ENCODE measurements at regions not wholly inside any gene's neighbourhood (a gene's known extent, or its start where the extent isn't known, plus 50 kb on each side); places are given as distances from the start of the nearest gene placed in this dataset.

DNA sequence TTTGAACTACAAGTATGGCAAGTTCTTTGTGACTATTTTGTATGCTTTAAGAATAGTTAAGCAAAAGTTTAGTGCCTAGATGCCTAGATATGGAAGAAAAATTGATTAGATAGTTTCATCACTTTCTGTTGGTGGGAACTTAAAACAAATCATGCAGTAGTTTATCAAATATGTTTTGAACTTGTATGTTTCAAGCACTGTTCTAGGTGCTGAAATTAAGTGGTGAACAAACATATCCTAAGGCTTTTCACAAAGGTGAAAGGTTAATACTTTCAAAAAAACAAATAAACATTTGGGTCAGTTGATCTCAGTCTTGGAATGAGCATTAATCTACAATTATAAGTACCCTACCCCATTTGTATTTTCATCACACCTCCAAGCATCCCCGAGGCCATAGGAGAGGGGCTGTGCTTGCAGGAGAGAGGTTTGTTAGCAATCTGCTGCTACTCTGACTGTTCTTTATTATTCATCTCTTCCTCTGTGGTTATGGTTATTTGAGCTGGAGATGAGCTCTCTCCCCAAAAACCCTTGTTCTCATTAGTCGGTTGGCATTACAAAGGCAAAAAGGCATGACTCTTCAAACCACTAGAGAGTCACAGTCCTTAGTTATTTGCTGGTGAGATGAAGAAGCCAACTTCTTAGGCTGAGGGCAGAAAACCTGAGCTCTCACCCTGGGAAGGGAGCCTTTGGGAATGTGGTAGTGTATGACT is 103.9 kb upstream of the FHL2 start:
- H3K27me3 ChIP-seq (ENCODE audit: insufficient read depth, insufficient read length), result no peaks in the 10 kb centered on the region
- no peaks in the 10 kb centered on the region for H3K36me3 ChIP-seq (ENCODE audit: insufficient read depth, insufficient read length, low read length)
- no peaks in the 10 kb centered on the region for H3K9me3 ChIP-seq (ENCODE audit: insufficient read depth, low read length)
- H3K9ac ChIP-seq (ENCODE audit: insufficient read length, low read depth), result no peak overlapping the region
- no peaks in the 10 kb centered on the region for H3K4me1 ChIP-seq (ENCODE audit: insufficient read depth, insufficient read length)
- H3K4me3 ChIP-seq (ENCODE audit: insufficient read length, low read depth), result no peak overlapping the region
- TF ChIP-seq YY1 (IDR thresholded peaks at IDR 0.05; ENCODE audit: insufficient read depth, insufficient read length), result no peak
- TF ChIP-seq SUZ12 (IDR thresholded peaks at IDR 0.05; ENCODE audit: extremely low read depth, insufficient read depth, insufficient read length), result no peak
- TF ChIP-seq ZNF274 (IDR thresholded peaks at IDR 0.05; ENCODE audit: low read depth, low read length), result no peak
- DNase-seq (ENCODE audit: low read depth, low spot score), result peak; percentile 40

GRCh38 chr2:105498281-105498846 is 99.5 kb upstream of the FHL2 start:
- Histone ChIP-seq H3K4me1 (ENCODE audit: insufficient read depth, insufficient read length) (no peaks in the 10 kb centered on the region), H3K9ac (ENCODE audit: insufficient read length, low read depth) (no peak overlapping the region), H3K36me3 (ENCODE audit: insufficient read depth, insufficient read length, low read length) (no peaks in the 10 kb centered on the region), H3K27me3 (ENCODE audit: insufficient read depth, insufficient read length) (no peaks in the 10 kb centered on the region), H3K4me3 (ENCODE audit: insufficient read length, low read depth) (no peak overlapping the region), H3K9me3 (ENCODE audit: insufficient read depth, low read length) (no peaks in the 10 kb centered on the region)
- no peak for DNase-seq (ENCODE audit: low read depth, low spot score)
- TF ChIP-seq YY1 (IDR thresholded peaks at IDR 0.05; ENCODE audit: insufficient read depth, insufficient read length), result no peak

- no peak for TF ChIP-seq YY1 (IDR thresholded peaks at IDR 0.05; ENCODE audit: insufficient read depth, insufficient read length)
- no peak for TF ChIP-seq SUZ12 (IDR thresholded peaks at IDR 0.05; ENCODE audit: extremely low read depth, insufficient read depth, insufficient read length)
- no peak for TF ChIP-seq ZNF274 (IDR thresholded peaks at IDR 0.05; ENCODE audit: low read depth, low read length)
- no peak overlapping the region for H3K4me3 ChIP-seq (ENCODE audit: insufficient read length, low read depth)
- H3K9ac ChIP-seq (ENCODE audit: insufficient read length, low read depth), result no peak overlapping the region
- H3K4me1 ChIP-seq (ENCODE audit: insufficient read depth, insufficient read length), result no peaks in the 10 kb centered on the region
- H3K36me3 ChIP-seq (ENCODE audit: insufficient read depth, insufficient read length, low read length), result no peaks in the 10 kb centered on the region
- no peaks in the 10 kb centered on the region for H3K9me3 ChIP-seq (ENCODE audit: insufficient read depth, low read length)
- H3K27me3 ChIP-seq (ENCODE audit: insufficient read depth, insufficient read length), result no peaks in the 10 kb centered on the region
- DNase-seq (ENCODE audit: low read depth, low spot score), result no peak
These were observed 98.2 kb upstream of the FHL2 start for GRCh38 chr2:105497094-105497493.

DNA sequence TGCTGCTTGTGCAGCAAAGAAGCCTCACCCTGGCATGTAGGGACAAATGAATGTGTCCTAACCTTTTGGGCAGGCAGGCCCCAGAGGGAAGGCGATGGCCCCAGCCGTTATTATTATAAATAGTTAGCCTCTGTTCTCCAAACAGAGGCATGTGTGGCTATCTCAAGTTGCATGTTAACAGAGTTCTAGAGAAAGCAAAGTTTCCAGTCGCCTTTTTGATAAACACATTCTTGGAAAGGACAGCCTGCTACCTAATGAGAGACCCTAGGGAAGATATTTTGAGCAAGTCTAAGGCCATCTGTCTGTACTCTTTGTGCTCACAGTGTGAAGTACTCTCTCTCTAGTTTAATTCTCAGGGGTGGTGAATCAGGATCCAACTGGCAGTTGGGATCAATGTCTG is 97.4 kb upstream of the FHL2 start:
- no peak for TF ChIP-seq ZNF274 (IDR thresholded peaks at IDR 0.05; ENCODE audit: low read depth, low read length)
- no peak for TF ChIP-seq YY1 (IDR thresholded peaks at IDR 0.05; ENCODE audit: insufficient read depth, insufficient read length)
- no peak for TF ChIP-seq SUZ12 (IDR thresholded peaks at IDR 0.05; ENCODE audit: extremely low read depth, insufficient read depth, insufficient read length)
- no peaks in the 10 kb centered on the region for H3K27me3 ChIP-seq (ENCODE audit: insufficient read depth, insufficient read length)
- H3K9me3 ChIP-seq (ENCODE audit: insufficient read depth, low read length), result no peaks in the 10 kb centered on the region
- no peak for DNase-seq (ENCODE audit: low read depth, low spot score)
- no peaks in the 10 kb centered on the region for H3K36me3 ChIP-seq (ENCODE audit: insufficient read depth, insufficient read length, low read length)
- no peak overlapping the region for H3K9ac ChIP-seq (ENCODE audit: insufficient read length, low read depth)
- no peak overlapping the region for H3K4me3 ChIP-seq (ENCODE audit: insufficient read length, low read depth)
- no peaks in the 10 kb centered on the region for H3K4me1 ChIP-seq (ENCODE audit: insufficient read depth, insufficient read length)

DNA sequence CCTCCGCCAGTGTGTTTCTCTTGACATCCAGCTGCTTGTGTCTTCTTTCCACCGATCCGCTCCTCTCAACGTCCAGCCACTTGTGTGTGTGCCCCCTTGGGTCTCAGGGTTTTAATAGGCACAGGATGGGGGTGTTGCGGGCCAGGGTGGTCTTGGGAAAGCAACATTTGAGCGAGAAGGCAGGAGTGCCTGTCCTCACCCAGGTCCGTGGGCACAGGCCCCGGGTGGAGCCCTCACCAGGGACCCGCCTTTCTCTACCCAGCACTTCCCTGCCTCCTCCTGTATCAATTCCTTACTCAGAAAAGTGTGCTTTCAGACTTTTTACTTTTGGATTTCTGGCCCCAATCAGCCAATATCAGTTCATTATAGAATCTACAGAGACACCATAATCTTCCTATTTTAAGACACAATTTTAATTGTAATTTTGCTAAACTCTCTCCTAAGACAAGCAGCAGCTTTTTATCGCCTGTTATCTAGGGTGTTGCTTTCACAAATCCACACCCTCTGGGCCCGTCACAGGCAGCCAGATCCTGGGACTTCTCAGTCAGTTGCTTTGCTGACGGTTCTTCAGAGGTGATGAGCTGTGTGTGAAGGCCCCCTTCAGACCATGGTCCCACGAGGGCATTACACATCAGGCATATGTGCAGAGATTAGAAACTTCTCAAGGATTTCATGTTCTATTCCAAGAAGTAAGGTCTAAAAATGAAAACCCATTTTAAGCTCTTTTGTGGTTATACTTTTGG is 96.0 kb upstream of the FHL2 start:
- Histone ChIP-seq H3K9me3 (ENCODE audit: insufficient read depth, low read length) (no peaks in the 10 kb centered on the region), H3K27me3 (ENCODE audit: insufficient read depth, insufficient read length) (no peaks in the 10 kb centered on the region), H3K9ac (ENCODE audit: insufficient read length, low read depth) (no peak overlapping the region), H3K36me3 (ENCODE audit: insufficient read depth, insufficient read length, low read length) (no peaks in the 10 kb centered on the region), H3K4me1 (ENCODE audit: insufficient read depth, insufficient read length) (no peaks in the 10 kb centered on the region), H3K4me3 (ENCODE audit: insufficient read length, low read depth) (no peak overlapping the region)
- TF ChIP-seq ZNF274 (IDR thresholded peaks at IDR 0.05; ENCODE audit: low read depth, low read length), result no peak
- no peak for TF ChIP-seq YY1 (IDR thresholded peaks at IDR 0.05; ENCODE audit: insufficient read depth, insufficient read length)
- TF ChIP-seq SUZ12 (IDR thresholded peaks at IDR 0.05; ENCODE audit: extremely low read depth, insufficient read depth, insufficient read length), result no peak
- no peak for DNase-seq (ENCODE audit: low read depth, low spot score)

DNA sequence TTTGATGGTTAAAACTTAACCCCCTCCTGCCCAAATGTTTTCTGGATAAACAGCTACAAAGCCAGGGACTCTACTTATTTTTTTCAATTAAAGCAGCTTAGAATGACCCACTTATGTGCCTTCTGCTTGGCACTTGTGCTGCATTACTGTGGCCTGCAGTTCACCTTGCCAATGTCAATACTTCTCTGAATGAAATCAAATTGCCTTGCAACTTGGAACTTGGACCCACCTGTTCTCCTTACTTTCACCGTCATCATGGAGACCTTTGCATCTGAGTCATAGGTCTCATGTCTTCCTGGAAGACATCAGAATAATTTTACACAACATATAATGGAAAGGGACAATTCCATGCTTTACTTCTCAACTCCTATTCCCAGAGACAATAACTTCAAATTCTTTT is 92.1 kb upstream of the FHL2 start:
- H3K4me3 ChIP-seq (ENCODE audit: insufficient read length, low read depth), result no peak overlapping the region
- H3K4me1 ChIP-seq (ENCODE audit: insufficient read depth, insufficient read length), result no peaks in the 10 kb centered on the region
- no peak overlapping the region for H3K9ac ChIP-seq (ENCODE audit: insufficient read length, low read depth)
- no peaks in the 10 kb centered on the region for H3K9me3 ChIP-seq (ENCODE audit: insufficient read depth, low read length)
- H3K36me3 ChIP-seq (ENCODE audit: insufficient read depth, insufficient read length, low read length), result no peaks in the 10 kb centered on the region
- no peaks in the 10 kb centered on the region for H3K27me3 ChIP-seq (ENCODE audit: insufficient read depth, insufficient read length)
- TF ChIP-seq YY1 (IDR thresholded peaks at IDR 0.05; ENCODE audit: insufficient read depth, insufficient read length) (no peak), SUZ12 (IDR thresholded peaks at IDR 0.05; ENCODE audit: extremely low read depth, insufficient read depth, insufficient read length) (no peak), ZNF274 (IDR thresholded peaks at IDR 0.05; ENCODE audit: low read depth, low read length) (no peak)
- DNase-seq (ENCODE audit: low read depth, low spot score), result no peak

DNA sequence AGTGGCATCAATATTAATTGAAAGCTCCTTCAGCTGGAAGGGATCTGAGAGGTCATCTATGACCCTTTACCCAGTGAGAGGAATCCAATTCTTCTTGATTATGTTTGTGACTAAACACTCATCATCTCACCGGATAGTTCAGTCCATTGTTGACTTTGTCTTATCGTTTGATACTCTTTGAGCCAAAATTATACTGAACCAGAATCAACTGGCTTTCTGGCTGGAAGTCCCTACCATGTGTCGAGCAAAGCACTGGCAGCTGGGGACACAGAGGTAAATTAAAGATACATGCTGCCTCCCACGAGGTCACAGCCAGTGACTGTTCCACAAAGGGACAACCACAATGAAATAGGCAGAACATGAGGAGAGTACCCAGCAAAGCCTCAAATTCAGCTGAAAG is 91.4 kb upstream of the FHL2 start:
- Histone ChIP-seq H3K4me3 (ENCODE audit: insufficient read length, low read depth) (no peak overlapping the region), H3K36me3 (ENCODE audit: insufficient read depth, insufficient read length, low read length) (no peaks in the 10 kb centered on the region), H3K9me3 (ENCODE audit: insufficient read depth, low read length) (no peaks in the 10 kb centered on the region), H3K27me3 (ENCODE audit: insufficient read depth, insufficient read length) (no peaks in the 10 kb centered on the region), H3K4me1 (ENCODE audit: insufficient read depth, insufficient read length) (no peaks in the 10 kb centered on the region), H3K9ac (ENCODE audit: insufficient read length, low read depth) (no peak overlapping the region)
- DNase-seq (ENCODE audit: low read depth, low spot score), result no peak
- TF ChIP-seq ZNF274 (IDR thresholded peaks at IDR 0.05; ENCODE audit: low read depth, low read length) (no peak), SUZ12 (IDR thresholded peaks at IDR 0.05; ENCODE audit: extremely low read depth, insufficient read depth, insufficient read length) (no peak), YY1 (IDR thresholded peaks at IDR 0.05; ENCODE audit: insufficient read depth, insufficient read length) (no peak)

Data from NT2/D1 (cell line).